Stimulated activated CD4-positive, alpha-beta T cell treated with anti-CD3 and anti-CD28 coated beads, Interleukin-2, amount 100 ng/mL, for 4 hours (primary cell): ENCODE measurements at regions not wholly inside any gene's neighbourhood (a gene's known extent, or its start where the extent isn't known, plus 50 kb on each side); places are given as distances from the start of the nearest gene placed in this dataset.

Experiments used
- DNase-seq: peaks from one replicate; pipeline ENCODE4 v3.0.0-alpha.2; 2020; ENCODE audit warnings: low read depth

DNA sequence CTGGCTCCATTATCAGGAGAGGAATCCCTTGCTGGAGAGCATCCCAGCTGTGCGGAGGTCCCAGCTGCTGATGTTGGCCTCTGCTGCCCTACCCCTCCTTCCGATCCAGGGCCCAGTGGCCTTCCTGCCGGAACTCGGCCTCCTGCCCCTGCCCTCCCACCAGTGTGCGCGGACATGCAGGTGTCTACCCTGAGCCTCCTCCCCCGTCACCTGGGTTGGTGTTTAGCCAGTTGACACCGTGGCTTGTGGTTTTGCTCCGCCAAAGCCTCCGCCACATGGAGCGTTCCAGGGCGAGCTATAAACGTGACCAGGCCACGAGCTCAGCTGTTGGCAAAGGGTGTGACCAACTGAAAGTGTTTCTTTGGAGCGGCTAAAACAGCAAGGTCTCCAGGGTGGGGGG, 1104.3 kb downstream of the BCL11B start:
- DNase-seq, result no peak

DNA sequence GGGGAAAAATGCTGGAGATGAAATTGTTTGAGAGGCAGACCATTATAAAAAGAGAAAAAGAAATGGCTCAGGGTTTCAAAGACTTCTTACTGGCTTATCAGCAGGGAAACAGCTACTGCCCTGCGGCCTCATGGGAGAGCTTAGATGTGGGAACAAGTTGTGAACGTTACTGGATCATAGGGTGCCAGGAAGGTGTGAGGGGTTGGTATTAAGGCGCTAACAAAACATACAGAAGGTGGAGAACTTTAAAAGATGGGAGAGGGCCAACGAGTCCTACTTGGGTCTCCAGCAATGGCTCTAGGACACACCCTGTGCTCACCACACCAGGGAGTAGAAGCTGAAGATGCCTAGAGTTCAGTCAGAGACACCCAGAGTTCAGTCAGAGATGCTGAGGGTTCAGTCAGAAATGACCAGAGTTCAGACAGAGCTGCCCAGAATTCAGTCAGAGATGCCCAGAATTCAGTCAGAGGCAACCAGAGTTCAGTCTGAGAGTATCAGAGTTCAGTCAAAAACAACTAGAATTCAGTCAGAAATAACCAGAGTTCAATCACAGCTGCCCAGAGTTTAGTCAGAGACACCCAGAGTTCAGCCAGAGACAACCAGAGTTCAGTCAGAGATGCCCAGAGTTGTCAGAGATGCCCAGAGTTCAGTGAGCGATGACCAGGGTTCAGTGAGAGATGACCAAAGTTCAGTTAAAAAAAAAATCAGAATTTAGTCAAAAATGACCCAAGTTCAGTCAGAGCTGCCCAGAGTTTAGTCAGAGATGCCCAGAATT, 1103.6 kb downstream of the BCL11B start:
- no peak for DNase-seq

DNA sequence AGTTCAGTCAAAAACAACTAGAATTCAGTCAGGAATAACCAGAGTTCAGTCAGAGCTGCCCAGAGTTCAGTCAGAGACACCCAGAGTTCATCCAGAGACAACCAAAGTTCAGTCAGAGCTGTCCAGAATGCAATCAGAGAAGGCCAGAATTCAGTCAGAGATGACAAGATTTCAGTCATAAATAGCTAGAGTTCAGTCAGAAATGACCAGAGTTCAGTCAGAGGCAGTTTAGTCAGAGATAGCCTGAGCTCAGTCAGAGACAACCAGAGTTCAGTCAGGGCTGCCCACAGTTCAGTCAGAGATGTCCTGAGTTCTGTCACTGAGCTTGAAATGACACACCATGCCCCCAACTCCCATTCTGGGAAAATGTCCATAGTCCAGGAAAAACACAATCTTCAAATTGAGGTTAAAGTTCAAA, 1102.8 kb downstream of the BCL11B start:
- no peak for DNase-seq

- no peak for DNase-seq
Observed at GRCh38 chr14:98170575-98170974, 1101.4 kb downstream of the BCL11B start.

GRCh38 chr14:98171654-98172053, 1100.3 kb downstream of the BCL11B start:
- DNase-seq, result no peak

DNA sequence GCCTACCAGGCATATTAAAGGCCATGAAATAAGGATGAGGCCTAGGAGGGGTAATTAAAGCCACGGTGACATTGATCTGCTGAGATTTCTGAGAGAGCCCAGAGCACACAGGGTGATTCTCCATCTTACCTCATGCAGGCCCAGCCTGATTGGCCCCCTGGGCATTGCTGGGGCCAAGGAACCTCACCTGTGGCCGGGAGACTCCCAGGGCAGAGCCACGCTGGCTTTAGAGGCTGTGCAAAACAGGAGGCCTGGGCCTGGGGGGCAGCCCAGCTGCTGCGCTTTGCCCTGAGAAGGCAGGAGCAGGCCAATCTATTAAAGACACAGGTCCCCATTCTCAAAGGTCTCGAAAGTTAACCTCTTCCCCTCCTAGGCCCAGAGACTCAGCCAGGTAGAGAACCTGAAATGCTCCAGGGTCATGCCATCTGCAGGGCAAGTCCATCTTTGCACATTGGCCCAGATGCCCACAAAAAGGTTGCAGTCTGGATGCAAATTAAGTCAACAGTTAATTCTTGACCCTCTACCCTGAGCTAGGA, 1099.7 kb downstream of the BCL11B start:
- DNase-seq, result no peak

GRCh38 chr14:98173305-98173704, 1098.7 kb downstream of the BCL11B start:
- peak; percentile 42 for DNase-seq

GRCh38 chr14:98174041-98174440, 1098.0 kb downstream of the BCL11B start:
- no peak for DNase-seq

DNA sequence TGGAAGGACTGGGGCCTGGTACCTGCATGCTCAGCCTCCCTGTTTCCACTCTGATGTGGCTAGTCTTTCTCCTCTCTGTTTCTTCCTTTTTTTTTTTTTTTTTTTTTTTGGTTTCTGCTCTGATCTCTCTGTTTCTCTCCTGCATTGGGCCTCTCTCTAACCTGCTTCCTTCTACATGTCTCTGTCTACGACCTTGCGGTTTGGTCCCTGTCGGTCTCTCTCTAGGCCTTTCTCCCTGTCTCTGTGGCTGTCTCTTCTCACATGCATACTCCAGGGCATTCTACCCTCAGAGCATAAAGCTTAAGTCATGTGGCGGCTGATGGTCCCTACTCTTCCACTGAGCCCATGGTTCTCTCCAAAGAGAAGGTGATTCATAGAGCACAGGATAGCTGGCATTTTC, 1096.6 kb downstream of the BCL11B start:
- DNase-seq, result no peak

DNA sequence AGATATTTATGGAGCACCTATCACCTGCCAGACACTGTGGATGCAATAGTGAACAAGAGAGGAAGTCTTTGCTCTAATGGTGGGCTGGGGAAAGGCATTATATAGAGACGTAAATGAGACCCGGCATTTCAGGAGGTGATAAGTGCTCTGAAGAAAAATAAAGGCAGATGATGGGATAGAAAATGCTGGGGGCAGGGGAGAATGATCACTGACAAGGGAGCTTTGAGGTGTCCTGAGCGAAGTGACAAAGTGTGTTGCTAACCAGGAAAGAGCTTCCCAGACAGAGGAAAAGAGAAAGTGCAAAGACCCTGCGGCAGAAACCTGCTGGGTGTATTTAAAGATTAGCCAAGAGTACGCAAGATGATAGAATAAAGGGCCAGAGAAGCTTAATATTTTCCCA, 1096.1 kb downstream of the BCL11B start:
- DNase-seq, result no peak

DNA sequence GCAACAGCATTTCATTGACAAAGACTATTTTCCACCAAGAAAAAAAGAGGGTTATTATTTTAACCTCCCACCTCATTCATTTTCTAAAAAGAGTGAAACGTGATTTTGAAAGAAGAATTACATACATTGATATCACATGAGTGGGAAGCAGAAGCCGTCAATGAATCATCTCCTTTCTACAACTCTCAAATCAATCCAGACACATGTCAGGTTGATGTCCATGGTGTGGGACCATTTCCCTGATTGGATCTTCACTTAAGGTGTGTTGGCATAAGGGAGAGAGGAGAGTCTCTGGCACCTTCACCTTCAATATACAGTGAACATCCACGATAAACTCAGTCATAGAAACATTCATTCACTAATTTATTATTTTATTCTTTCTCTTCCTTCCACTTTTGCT, 1095.1 kb downstream of the BCL11B start:
- DNase-seq, result no peak

DNA sequence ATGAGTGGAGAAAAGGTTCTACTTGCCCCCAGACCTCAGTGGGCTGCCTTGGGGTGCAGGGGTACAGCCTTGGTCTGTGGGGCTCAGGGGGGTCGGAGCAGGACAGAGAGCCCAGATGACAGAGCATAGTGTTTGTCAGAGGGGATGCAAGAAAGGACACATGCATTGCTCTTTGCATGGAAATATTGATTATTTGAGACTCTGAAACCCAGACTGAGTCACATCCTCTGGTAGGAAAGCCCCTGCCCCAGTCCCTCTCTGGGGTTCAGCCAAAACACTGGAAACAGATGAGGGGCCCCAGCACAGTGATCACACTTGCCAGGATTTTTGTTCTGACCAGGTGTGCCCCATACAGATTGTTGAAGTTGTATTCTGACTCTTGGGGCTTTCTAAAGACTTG, 1094.4 kb downstream of the BCL11B start:
- peak; percentile 76 for DNase-seq

- no peak for DNase-seq
Observed at GRCh38 chr14:98181241-98181640, 1090.8 kb downstream of the BCL11B start.

DNA sequence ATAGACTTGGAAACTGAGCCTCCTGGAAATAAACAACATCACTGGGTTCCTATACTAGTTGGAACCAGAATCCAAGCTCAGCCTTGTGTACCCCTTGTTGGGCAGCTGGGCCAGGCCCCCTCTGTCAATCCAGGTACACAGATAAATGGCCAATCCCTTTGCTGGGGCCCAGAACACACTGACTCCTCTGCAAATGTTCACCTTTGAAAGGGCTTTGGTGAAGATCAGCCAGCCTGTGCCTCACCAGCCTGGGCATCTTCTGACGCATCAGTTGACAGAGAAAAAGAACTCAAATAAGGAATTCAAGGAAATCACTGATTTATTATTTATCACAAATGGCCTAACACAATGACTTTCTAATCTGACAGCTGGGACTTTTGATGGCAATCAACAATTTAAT, 1090.2 kb downstream of the BCL11B start:
- DNase-seq, result no peak

DNA sequence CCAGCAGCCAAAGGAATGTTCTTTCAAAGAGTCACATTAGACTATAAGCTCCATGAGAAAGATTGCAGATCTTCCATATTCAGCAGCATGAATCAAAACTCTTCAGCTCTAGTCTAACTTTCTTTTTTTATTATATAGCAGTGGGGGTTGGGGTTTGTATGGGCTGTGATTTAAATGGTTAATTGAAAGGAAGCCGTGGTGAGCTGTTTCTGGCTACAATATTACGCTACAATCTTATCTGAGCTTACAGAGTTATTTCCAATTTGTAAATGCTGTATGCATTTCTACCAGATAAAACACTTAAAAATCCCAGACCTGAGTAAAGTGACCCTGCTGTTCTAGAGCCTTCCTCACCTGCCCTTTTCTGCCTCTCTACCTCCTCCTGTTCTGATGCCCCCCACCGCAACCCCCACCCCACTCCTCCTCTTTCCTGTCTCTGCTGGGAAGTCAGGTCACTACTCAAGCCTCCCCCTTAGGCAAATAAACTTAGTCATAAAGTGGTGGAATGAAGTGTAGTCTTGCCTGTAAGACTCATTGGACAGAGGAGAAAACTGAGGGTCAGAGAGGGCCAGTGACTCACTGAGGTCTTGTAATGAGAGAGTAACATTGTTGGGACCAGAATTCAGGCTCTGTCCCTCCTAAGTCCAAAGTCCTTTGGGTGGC, 1089.5 kb downstream of the BCL11B start:
- peak; percentile 66 for DNase-seq

- DNase-seq, result no peak
Observed at GRCh38 chr14:98183556-98183955, 1088.4 kb downstream of the BCL11B start.

GRCh38 chr14:98184457-98184856, 1087.5 kb downstream of the BCL11B start:
- DNase-seq, result no peak

DNA sequence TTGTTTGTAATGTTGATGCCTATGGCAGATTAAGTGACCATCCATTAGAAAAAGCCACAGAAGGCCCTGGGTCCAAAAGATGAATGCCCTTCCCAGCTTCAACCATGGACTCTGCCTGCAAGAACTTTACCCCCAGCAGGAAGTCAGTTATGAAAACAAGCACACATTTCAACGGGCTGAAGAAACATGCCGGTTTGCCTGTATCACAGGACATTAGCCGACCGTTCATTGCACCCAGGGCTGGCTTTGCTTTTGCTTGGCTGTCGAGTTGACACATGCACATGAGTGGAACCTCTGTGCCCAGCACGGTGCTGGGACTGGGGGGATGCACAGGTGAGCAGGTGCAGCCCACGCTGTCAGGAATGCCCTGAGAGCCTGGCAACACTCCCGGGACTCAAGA, 1087.0 kb downstream of the BCL11B start:
- no peak for DNase-seq

GRCh38 chr14:98186140-98186539, 1085.9 kb downstream of the BCL11B start:
- no peak for DNase-seq

DNA sequence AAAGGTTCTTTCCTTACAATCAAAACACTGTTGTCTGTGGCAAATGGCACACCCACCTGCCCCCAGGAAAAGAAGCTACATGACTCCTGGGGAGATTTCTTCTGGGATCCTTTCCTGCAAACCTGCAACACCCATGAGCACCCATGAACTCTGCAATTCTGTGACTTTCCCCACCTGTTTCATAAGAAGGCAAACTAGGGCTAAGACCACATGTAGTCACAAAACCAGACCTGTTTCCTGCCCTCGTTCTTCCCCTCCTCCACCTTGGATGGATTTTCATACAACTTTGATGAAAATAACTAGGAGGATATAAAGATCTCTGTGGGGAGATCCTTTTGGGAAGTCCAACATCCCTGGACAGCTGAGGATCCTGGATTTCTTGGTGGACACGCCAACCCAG, 1084.7 kb downstream of the BCL11B start:
- DNase-seq, result no peak

GRCh38 chr14:98189062-98189461, 1082.9 kb downstream of the BCL11B start:
- DNase-seq, result no peak

DNA sequence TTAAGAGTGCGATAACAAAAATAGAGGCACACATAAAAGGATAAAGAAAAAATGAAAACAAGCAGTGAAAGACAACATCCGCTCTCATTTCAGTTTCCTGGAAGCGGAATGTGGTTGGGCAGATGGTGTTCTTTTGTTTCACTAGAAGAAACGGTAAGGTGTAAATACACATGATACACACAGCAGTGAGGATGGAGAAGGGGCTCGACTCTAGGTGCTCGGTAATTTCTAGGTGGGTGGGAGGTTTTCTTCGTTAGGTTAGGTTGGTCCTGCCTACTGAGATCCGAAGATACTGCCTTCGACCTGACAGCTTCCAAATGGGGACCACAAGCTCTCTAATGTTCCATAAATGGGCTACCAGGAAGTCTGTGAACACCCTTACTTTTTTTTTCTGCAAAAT, 1082.5 kb downstream of the BCL11B start:
- peak; percentile 49 for DNase-seq

GRCh38 chr14:98189944-98190343, 1082.1 kb downstream of the BCL11B start:
- no peak for DNase-seq

DNA sequence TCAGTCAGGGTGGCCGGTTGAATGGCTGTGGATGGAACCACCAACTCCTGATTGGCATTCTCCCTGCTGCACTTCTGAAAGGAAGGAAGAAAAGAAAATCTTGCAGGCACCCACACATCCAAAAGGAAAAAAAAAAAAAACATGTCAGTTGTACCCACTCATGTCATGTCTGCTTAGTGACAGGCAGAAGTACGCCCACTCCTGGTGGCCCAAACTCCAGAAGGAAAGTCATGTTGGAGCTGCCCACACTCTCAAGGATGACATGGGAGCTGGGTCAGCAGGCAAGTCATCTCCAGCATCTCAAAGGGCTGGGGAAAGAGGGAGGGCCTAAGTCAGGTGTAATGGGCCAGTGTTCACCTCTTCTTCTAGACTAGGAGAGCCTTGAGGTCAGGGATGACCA, 1079.1 kb downstream of the BCL11B start:
- no peak for DNase-seq
